ENCODE measurements at regions not wholly inside any gene's neighbourhood (a gene's known extent, or its start where the extent isn't known, plus 50 kb on each side); places are given as distances from the start of the nearest gene placed in this dataset.

- Histone ChIP-seq H3K14ac (replicated peaks; ENCODE audit: low read depth, low read length) (no peak overlapping the region), H3K27ac (ENCODE audit: insufficient read depth, low read length) (no peak overlapping the region), H2BK15ac (ENCODE audit: low read depth, low read length) (no peak overlapping the region), H3K79me1 (ENCODE audit: low read depth in 1 of 2, low read length in 2 of 2) (no peaks in the 10 kb centered on the region), H2AK5ac (ENCODE audit: low read depth, low read length) (no peak overlapping the region), H4K8ac (ENCODE audit: low read depth in 2 of 2, low read length in 2 of 2) (no peak overlapping the region), H2AK9ac (replicated peaks; ENCODE audit: low read depth, low read length, poor library complexity) (no peak overlapping the region), H4K5ac (ENCODE audit: low read depth, low read length) (no peak overlapping the region), H4K20me1 (ENCODE audit: insufficient read depth, low read length) (no peaks in the 10 kb centered on the region), H3K9me1 (ENCODE audit: insufficient read depth, low read length) (no peaks in the 10 kb centered on the region), H3K9ac (ENCODE audit: low read depth, low read length) (no peak overlapping the region), H2BK5ac (ENCODE audit: low read depth, low read length, poor library complexity, severe bottlenecking) (no peak overlapping the region), H4K91ac (ENCODE audit: insufficient read depth, low read depth, low read length) (no peak overlapping the region), H2AFZ (replicated peaks; ENCODE audit: low read length, poor library complexity) (no peak overlapping the region), H3K56ac (ENCODE audit: extremely low read depth, insufficient read depth, low read length) (no peak overlapping the region), H3K4me1 (ENCODE audit: control insufficient read depth, insufficient read depth, low read length) (no peaks in the 10 kb centered on the region; the same call in 1 of the 2 replicates), H3K9me3 (ENCODE audit: control insufficient read depth, insufficient read depth, low read length) (no peaks in the 10 kb centered on the region), H2BK20ac (ENCODE audit: low read depth, low read length) (no peak overlapping the region), H3K4me2 (ENCODE audit: low read depth, low read length) (no peak overlapping the region), H3K23ac (ENCODE audit: low read depth, low read length) (no peak overlapping the region), H3K27me3 (ENCODE audit: control insufficient read depth, insufficient read depth, low read length) (no peaks in the 10 kb centered on the region), H3K18ac (ENCODE audit: low read depth, low read length) (no peak overlapping the region), H3K4ac (ENCODE audit: low read depth, low read length) (no peak overlapping the region), H2BK120ac (ENCODE audit: low read depth, low read length) (no peak overlapping the region), H3K36me3 (ENCODE audit: control insufficient read depth, insufficient read depth, low read length) (no peaks in the 10 kb centered on the region), H3K4me3 (ENCODE audit: insufficient read depth, low read depth, low read length) (no peak overlapping the region)
- peak; percentile 21 for DNase-seq
- TF ChIP-seq CEBPB (IDR thresholded peaks at IDR 0.05; ENCODE audit: low read depth, low read length) = no peak
- no peak for TF ChIP-seq CTCF (conservative IDR thresholded peaks at IDR 0.05; ENCODE audit: low read depth, low read length)
- no peak for TF ChIP-seq MAZ (IDR thresholded peaks at IDR 0.05; ENCODE audit: borderline replicate concordance, low read depth, low read length)
- no peak for TF ChIP-seq SMC3 (IDR thresholded peaks at IDR 0.05; ENCODE audit: low read depth, low read length)
- no peak for TF ChIP-seq NFE2L2 (IDR thresholded peaks at IDR 0.05; ENCODE audit: low read depth, low read length)
- TF ChIP-seq ELK1 (IDR thresholded peaks at IDR 0.05; ENCODE audit: borderline replicate concordance, low read depth, low read length) = no peak
- no peak for TF ChIP-seq RCOR1 (IDR thresholded peaks at IDR 0.05; ENCODE audit: insufficient replicate concordance, low read length)
- TF ChIP-seq MAFK (IDR thresholded peaks at IDR 0.05; ENCODE audit: low read depth, low read length) = no peak
- no peak for TF ChIP-seq USF2 (IDR thresholded peaks at IDR 0.05; ENCODE audit: low read depth, low read length)
- TF ChIP-seq RFX5 (IDR thresholded peaks at IDR 0.05; ENCODE audit: low read depth, low read length) = no peak
- no peak for TF ChIP-seq POLR2A (IDR thresholded peaks at IDR 0.05; ENCODE audit: low read depth, low read length)
- TF ChIP-seq BHLHE40 (IDR thresholded peaks at IDR 0.05; ENCODE audit: low read depth, low read length) = no peak
- TF ChIP-seq RAD21 (IDR thresholded peaks at IDR 0.05; ENCODE audit: low read length) = no peak
- TF ChIP-seq MXI1 (IDR thresholded peaks at IDR 0.05; ENCODE audit: borderline replicate concordance, low read depth, low read length) = no peak
- TF ChIP-seq CHD1 (IDR thresholded peaks at IDR 0.05; ENCODE audit: low read depth, low read length) = no peak
- TF ChIP-seq FOS (IDR thresholded peaks at IDR 0.05; ENCODE audit: low read depth, low read length) = no peak
- BruUV-seq (replicated peaks) = no TSS peak
- 100% methylated on average over 1 of the region's 2 CpGs; no CpG with 5 or more reads in 1 of the 2 experiments for WGBS, 2 experiments (ENCODE audit: extremely low coverage in 2 of 2, insufficient read length in 1 of 2)
- intact Hi-C loops (cut with micrococcal nuclease) (loop anchor here (10.0 kb wide), 1 partner anchor 131 kb away; no protein-coding TSS in a partner anchor), in situ Hi-C loops (cut with MboI; ENCODE audit: low sequenced_read_pairs) (no loop called here), dilution Hi-C loops (cut with HindIII; ENCODE audit: low sequenced_read_pairs, unreplicated experiment) (no loop called here)
- ChIA-PET POLR2A (ENCODE audit: unreplicated experiment) (no interaction called here), CTCF (no interaction called here)
- ATAC-seq (ENCODE audit: low read depth) = no peak
Measured at GRCh38 chr17:71334048-71334751, 786.6 kb upstream of the SOX9 start.

Data from IMR-90 (cell line).